ENCODE measurements at regions not wholly inside any gene's neighbourhood (a gene's known extent, or its start where the extent isn't known, plus 50 kb on each side); places are given as distances from the start of the nearest gene placed in this dataset.

- no peak for TF ChIP-seq CTCF (conservative IDR thresholded peaks at IDR 0.05; ENCODE audit: low read length)
- no peak for TF ChIP-seq EZH2phosphoT487 (IDR thresholded peaks at IDR 0.05; ENCODE audit: borderline replicate concordance)
Measured at GRCh38 chr6:121771937-121772720, 336.7 kb downstream of the GJA1 start.

All from Loucy (cell line).